OCI-LY7 (cell line): ENCODE measurements at regions not wholly inside any gene's neighbourhood (a gene's known extent, or its start where the extent isn't known, plus 50 kb on each side); places are given as distances from the start of the nearest gene placed in this dataset.

ENCODE experiments used
- EZH2phosphoT487 ChIP-seq: fragments of 200-600 bp; sonication (generic); IDR thresholded peaks from 2 replicates; pipeline ENCODE4 v1.6.1; 2018; ENCODE audit warnings: low read depth, borderline replicate concordance, mild to moderate bottlenecking, mixed run types, antibody characterized with exemption, low read length, moderate library complexity, mixed read lengths
- TF ChIP-seq, protein P1 (sequence below): fragments of 200-600 bp; sonication (generic); conservative IDR thresholded peaks from 2 replicates; pipeline ENCODE4 v1.5.1; 2014; ENCODE audit warnings: mild to moderate bottlenecking, antibody characterized with exemption, low read length, moderate library complexity, mixed read lengths

DNA sequence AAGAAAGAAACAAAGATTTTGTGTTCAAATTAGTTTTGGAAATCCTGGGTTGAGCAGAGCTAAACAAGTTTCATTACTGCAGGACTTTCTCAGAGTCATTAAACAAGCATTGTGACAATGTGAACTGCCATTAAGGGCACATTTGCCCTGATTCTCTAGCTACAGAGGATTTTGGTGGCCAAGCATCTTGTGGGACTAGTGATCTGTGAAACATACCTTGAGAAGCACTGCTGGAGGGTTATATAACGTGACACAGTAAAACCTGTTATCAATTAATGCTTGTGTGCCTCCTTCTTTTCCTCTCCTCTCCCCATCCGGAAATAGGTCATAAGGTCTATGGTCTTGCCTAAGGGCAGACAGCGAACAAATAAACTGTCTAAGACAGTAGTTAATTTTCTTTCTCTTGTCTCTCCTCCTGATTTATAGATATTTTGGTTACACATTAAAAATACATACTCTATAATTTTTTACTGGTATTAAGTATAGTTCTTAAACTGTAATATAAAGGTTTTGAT is 167.3 kb upstream of the NANOGP8 start:
- TF ChIP-seq, protein P1, sequence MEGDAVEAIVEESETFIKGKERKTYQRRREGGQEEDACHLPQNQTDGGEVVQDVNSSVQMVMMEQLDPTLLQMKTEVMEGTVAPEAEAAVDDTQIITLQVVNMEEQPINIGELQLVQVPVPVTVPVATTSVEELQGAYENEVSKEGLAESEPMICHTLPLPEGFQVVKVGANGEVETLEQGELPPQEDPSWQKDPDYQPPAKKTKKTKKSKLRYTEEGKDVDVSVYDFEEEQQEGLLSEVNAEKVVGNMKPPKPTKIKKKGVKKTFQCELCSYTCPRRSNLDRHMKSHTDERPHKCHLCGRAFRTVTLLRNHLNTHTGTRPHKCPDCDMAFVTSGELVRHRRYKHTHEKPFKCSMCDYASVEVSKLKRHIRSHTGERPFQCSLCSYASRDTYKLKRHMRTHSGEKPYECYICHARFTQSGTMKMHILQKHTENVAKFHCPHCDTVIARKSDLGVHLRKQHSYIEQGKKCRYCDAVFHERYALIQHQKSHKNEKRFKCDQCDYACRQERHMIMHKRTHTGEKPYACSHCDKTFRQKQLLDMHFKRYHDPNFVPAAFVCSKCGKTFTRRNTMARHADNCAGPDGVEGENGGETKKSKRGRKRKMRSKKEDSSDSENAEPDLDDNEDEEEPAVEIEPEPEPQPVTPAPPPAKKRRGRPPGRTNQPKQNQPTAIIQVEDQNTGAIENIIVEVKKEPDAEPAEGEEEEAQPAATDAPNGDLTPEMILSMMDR, result no peak
- no peak for TF ChIP-seq EZH2phosphoT487
